GM06990 (cell line): ENCODE measurements at regions not wholly inside any gene's neighbourhood (a gene's known extent, or its start where the extent isn't known, plus 50 kb on each side); places are given as distances from the start of the nearest gene placed in this dataset.
A peak's percentile ranks its signal among the peaks of the same experiment; 100 is the strongest.

Experiments
- DNase-seq: peaks from one replicate; pipeline ENCODE4 v3.0.0-alpha.2; 2011; ENCODE audit not compliant: insufficient read length; ENCODE audit errors: extremely low read depth
- H3K27me3 ChIP-seq: replicated peaks from 2 replicates; pipeline ENCODE4 v1.6.0; 2011; ENCODE audit warnings: low read length; ENCODE audit not compliant: control insufficient read depth, insufficient read depth
- H3K36me3 ChIP-seq: 2 replicates; pipeline ENCODE4 v1.5.1; 2011; ENCODE audit warnings: low read length; ENCODE audit not compliant: control insufficient read depth, insufficient read depth
- H3K4me3 ChIP-seq: replicated peaks from 2 replicates; pipeline ENCODE4 v1.5.1; 2011; ENCODE audit warnings: low read depth, mild to moderate bottlenecking, control low read depth, low read length
- CTCF ChIP-seq: IDR thresholded peaks from 2 replicates; pipeline ENCODE4 v1.5.1; 2011; ENCODE audit warnings: low read length, control low read depth, mild to moderate bottlenecking, inconsistent platforms; ENCODE audit not compliant: insufficient read depth, poor library complexity, severe bottlenecking

GRCh38 chr6:24057030-24057429 is 69.0 kb upstream of the NRSN1 start:
- Histone ChIP-seq H3K36me3 (no peaks in the 10 kb centered on the region), H3K27me3 (no peaks in the 10 kb centered on the region), H3K4me3 (no peak overlapping the region)
- no peak for DNase-seq
- no peak for TF ChIP-seq CTCF

- no peak overlapping the region for H3K4me3 ChIP-seq
- peak; percentile 36 for DNase-seq
- H3K27me3 ChIP-seq: no peaks in the 10 kb centered on the region
- TF ChIP-seq CTCF: no peak
- H3K36me3 ChIP-seq: no peaks in the 10 kb centered on the region
Measured at GRCh38 chr6:24060982-24061754, 64.8 kb upstream of the NRSN1 start.

- Histone ChIP-seq H3K27me3 (no peaks in the 10 kb centered on the region), H3K4me3 (no peak overlapping the region), H3K36me3 (no peaks in the 10 kb centered on the region)
- DNase-seq: no peak
- peak; percentile 45 for TF ChIP-seq CTCF
Measured at GRCh38 chr6:24064106-24064505, 61.9 kb upstream of the NRSN1 start.

DNA sequence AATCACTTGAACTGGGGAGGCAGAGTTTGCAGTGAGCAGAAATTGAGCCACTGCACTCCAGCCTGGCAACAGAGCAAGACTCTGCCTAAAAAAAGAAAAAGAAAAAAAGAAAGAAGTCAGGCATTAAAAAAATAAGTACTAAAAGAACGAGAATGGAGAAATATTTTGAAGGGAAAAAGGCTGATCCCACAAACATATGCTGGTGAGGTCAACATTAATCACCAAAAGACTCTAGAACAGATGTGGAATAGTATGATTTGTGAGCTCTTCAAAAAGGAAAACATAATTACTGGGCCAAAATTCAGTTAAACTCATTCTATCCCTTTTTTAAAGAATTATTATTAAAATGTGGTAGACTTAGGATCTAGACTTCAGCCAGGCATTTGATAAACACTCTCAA is 61.2 kb upstream of the NRSN1 start:
- Histone ChIP-seq H3K4me3 (no peak overlapping the region), H3K36me3 (no peaks in the 10 kb centered on the region), H3K27me3 (no peaks in the 10 kb centered on the region)
- DNase-seq: no peak
- TF ChIP-seq CTCF: no peak

DNA sequence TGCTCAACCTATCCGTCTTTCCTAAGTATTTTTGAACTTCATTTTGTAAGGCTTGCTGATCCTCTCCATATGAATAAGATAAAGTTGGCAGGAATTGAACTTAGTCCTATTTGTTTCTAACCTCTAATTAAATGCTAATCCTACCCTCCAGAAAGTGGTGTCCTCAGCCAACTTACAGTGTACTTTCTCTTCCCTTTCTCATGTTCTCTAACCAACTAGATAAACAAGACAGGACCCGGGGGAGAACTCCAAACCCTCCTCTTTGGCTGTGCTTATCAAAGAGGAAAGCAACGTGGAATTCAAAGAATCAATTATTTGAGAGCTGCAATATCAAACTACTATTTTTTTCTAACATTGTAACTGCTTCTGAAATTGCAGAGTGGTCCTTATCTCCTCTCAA is 56.5 kb upstream of the NRSN1 start:
- Histone ChIP-seq H3K27me3 (no peaks in the 10 kb centered on the region), H3K4me3 (no peak overlapping the region), H3K36me3 (no peaks in the 10 kb centered on the region)
- DNase-seq: no peak
- TF ChIP-seq CTCF: no peak
